DMS53 treated with DMSO at 0.1 percent for 48 hours (cell line): ENCODE measurements at regions not wholly inside any gene's neighbourhood (a gene's known extent, or its start where the extent isn't known, plus 50 kb on each side); places are given as distances from the start of the nearest gene placed in this dataset.
"Not testable (repeated sequence)": the region's sequence is repeated elsewhere in the genome, so short reads cannot be mapped to it uniquely, and the experiment has no call there.

Experiments
- DNase-seq: peaks from one replicate; lab custom pipeline; 2025; ENCODE audit not compliant: unreplicated experiment; lab: John Stamatoyannopoulos, UW

- DNase-seq = no peak
These were observed 135.4 kb downstream of the HMHB1 start for GRCh38 chr5:143947313-143947712.

GRCh38 chr5:143952809-143953208 is 140.8 kb downstream of the HMHB1 start:
- DNase-seq = no peak

DNA sequence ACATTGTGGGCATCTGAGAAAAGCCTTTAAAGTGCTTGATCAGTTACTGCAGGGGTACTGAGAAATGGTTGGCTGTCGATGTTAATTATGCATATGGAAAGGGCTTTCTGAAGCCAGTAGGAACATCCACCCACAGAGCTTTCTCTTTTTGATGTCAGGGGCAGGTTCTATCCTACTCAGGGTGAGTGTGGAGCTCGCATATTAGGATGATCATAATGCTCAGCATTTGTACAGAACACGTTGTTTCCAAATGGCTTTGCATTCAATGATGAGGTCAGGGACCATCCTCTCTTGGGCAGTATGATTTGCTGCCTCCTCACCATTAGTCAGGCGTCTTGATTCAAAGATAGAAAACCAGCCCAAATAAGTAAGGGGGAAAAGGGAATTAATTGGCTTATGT is 141.9 kb downstream of the HMHB1 start:
- DNase-seq = no peak

- DNase-seq = no peak
These were observed 143.2 kb downstream of the HMHB1 start for GRCh38 chr5:143955141-143955540.

- DNase-seq = no peak
These were observed 145.5 kb downstream of the HMHB1 start for GRCh38 chr5:143957455-143957854.

- DNase-seq = no peak
These were observed 150.2 kb downstream of the HMHB1 start for GRCh38 chr5:143962201-143962600.

- DNase-seq = no peak
These were observed 153.0 kb downstream of the HMHB1 start for GRCh38 chr5:143964919-143965318.

GRCh38 chr5:143966280-143966679 is 154.3 kb downstream of the HMHB1 start:
- no peak for DNase-seq

DNA sequence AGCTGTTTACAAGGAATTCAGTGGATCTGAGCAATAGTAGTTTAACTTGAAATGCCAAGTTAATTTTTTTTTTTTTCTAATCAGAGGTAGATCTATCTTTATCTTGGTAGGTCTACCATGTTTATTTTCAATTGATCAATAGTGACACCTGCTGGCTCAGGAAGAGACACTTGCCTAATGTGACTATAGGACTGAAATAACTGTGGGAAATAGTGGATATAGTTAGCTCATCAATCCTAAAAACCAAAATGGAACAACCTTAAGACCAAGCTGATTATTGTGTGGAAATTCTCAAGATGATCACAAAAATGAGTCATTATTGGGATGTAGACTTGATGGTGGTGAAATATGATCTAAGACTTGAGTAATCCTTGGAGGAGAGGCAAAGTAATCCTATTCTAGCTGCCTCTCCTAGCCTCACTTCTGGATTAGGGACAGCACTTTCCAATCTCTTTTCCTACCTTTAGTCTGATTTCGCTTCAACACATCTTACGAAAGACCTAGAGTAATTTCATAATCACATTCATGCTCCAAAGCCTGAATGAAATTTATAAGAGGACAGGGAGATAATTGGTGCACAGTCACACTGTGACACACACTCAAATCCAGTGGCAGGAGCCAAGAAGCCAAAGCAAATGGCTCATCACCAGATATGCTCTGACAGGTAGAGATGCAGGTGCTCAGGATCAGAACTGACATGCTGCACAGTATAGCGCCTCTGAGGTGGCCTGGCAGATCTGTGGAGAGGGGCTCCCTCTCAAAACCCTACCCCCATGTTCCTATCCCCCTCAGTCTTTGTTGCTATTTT is 156.3 kb downstream of the HMHB1 start:
- peak; percentile 80 for DNase-seq

GRCh38 chr5:143970159-143970558 is 158.2 kb downstream of the HMHB1 start:
- DNase-seq = no peak

DNA sequence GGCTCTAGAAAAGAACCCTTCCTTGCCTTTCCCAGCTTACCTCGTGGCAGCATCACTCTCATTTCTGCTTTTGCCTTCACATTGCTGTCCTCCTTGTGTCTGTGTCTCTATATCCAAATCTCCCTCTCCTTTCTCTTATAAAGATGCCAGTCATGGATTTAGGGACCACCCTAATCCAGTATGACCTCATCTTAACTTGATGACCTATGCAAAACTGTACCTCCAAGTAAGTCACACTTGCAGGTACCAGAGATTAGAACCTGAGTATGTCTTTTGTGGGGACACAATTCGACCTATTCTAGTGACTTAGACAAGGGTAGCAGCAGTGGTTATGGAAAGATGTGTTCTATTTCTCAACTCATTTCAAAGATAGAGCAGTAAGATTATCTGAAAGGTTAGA is 160.1 kb downstream of the HMHB1 start:
- no peak for DNase-seq

- DNase-seq = no peak
These were observed 164.1 kb downstream of the HMHB1 start for GRCh38 chr5:143976055-143976454.

- DNase-seq = no peak
These were observed 166.0 kb downstream of the HMHB1 start for GRCh38 chr5:143977891-143978461.

- no peak for DNase-seq
These were observed 167.2 kb downstream of the HMHB1 start for GRCh38 chr5:143979044-143979690.

- no peak for DNase-seq
These were observed 168.5 kb downstream of the HMHB1 start for GRCh38 chr5:143980506-143980905.

DNA sequence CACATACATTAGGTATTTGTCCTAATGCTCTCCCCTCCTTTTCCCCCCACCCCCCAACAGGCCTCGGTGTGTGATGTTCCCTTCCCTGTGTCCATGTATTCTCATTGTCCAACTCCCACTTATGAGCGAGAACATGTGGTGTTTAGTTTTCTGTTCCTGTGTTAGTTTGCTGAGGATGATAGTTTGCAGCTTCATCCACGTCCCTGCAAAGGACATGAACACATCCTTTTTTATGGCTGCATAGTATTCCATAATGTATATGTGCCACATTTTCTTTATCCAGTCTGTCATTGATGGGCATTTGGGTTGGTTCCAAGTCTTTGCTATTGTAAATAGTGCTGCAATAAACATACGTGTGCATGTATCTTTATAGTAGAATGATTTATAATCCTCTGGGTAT is 171.0 kb downstream of the HMHB1 start:
- not testable (repeated sequence) for DNase-seq

DNA sequence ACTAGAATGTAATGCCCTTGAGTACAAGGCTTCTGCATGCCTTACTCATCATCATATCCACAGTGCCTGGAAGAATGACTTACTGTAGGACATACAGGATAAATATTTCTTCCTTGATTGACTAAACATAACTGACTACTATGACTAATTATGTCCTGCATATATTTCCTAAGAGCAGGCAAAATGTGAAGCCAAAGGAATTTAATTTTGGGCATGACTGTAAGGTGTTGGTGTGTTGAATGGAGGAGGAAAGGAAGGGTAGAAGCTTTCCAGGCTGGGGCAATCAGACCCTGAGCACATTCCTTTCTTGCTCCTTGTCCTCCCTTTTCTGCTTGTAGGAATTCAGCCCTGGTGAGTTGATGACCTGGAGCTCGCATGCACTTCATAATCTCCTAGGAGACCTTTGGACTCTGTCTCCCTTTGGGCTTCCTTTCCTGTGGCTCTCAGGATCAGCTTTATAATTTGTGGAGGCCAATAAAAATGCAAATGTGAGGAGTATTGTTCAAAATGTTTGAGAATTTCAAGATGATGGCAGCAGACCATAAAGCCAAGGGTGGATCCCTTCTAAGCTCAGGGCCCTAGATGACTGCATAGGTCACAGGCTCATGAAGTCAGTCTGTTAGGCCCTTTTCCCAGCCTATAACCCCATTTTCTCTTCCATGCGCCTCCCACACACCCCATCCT is 174.0 kb downstream of the HMHB1 start:
- no peak for DNase-seq

- no peak for DNase-seq
These were observed 174.7 kb downstream of the HMHB1 start for GRCh38 chr5:143986516-143987212.

GRCh38 chr5:143987264-143987663 is 175.3 kb downstream of the HMHB1 start:
- no peak for DNase-seq

DNA sequence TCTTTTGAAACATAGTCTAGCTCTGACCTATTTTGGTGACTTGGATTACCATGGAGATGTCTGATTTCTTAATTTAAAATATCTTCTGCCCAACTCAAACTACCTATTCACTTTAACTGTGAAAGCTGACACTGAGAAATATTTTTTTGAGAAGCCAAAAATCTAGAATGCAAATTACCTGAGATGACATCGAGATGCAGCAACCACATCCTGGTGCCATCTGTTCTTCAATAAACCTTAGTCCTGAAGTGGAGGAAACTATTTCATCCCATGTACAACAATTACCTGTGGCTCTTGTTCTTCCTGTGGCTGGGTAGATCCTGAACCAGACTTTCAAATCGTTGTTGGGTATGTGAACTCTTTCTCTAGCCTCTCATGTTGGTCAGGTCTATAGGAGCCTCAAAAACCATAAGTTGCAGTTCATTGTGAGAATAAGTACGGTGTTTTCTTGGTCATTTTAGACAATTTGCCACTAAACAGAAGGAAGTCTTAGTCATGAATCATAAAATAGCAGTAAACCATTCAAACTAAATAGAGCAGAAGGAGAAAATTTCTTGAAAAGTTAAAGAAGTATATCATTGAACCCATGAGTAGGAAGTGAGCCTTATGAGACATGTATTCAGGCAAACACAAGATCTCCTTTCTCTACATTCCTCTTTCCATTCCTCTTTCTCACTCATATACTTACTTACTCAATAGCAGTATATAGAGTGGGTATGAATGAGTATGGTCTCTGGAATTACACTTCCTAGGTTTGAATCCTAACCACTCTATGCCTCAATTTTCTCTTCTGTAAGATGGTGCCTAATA is 176.0 kb downstream of the HMHB1 start:
- no peak for DNase-seq
